HG03378 (cell line): ENCODE measurements at regions not wholly inside any gene's neighbourhood (a gene's known extent, or its start where the extent isn't known, plus 50 kb on each side); places are given as distances from the start of the nearest gene placed in this dataset.

Source experiments
- ATAC-seq: cut with Tn5 transposase; IDR thresholded peaks from one replicate; pipeline ENCODE4 v1.9.1; 2021; ENCODE audit warnings: mild to moderate bottlenecking, moderate library complexity; ENCODE audit not compliant: unreplicated experiment

DNA sequence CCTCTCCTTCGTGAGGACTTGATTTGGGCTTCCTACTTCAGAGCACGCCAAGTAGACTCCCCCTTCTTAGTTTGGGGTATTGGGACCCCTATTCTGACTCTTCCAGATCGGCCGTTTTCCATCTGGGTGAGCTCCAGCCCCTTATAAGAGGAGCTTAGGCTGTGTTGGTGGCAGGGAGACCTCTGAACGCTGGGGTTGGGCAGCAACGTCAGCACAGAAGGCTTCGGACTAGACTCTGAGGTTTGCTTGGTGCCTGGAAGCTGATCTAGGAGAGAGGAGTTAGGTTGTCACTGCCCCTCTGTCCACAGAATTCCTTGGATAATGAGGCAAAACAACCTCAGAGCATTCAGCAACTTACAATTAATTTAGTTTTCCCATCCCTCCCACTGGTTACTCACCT is 99.2 kb upstream of the RTL1 start:
- ATAC-seq = no peak

GRCh38 chr14:101004176-101004575 is 100.7 kb upstream of the RTL1 start:
- no peak for ATAC-seq

DNA sequence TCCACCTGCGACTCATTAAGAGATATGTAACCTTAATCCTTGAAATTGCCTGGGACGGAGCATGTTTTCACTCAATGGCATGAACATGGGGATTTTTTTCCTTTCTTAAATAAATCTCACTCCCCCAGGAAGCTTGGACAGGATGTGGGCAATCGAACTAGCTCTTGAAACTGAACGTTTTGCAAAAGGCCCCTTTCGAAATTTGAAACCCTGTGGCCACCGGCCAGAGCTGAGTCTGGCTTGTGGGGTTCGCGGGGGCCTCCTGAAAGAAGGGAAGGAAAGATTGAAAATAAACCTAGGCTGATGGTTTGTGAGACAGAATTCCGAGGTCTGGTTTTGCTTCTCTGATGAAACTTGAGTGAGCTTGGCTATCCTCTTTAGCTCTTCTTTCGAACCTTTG is 101.4 kb upstream of the RTL1 start:
- no peak for ATAC-seq

- no peak for ATAC-seq
Measured at GRCh38 chr14:101005447-101005846, 101.9 kb upstream of the RTL1 start.

- no peak for ATAC-seq
Measured at GRCh38 chr14:101006008-101006407, 102.5 kb upstream of the RTL1 start.

- ATAC-seq = no peak
Measured at GRCh38 chr14:101007004-101007614, 103.6 kb upstream of the RTL1 start.

DNA sequence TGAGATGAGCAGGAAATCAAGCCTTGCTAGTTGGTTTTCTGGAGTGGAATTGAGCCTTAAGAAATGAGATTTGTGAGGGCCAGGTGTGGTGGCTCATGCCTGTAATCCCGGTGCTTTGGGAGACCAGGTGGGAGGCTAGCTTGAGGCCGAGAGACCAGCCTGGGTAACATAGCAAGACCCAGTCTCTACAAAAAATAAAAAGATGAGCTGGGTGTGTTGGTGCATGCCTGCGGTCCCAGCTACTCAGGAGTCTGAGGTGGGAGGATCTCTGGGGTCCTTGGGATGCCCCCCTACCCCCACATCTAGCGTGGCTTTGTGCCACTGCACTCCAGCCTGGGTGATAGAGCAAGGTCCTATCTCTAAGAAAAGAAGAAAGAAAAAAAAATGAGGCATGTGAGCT is 104.2 kb upstream of the RTL1 start:
- no peak for ATAC-seq

GRCh38 chr14:101008196-101008595 is 104.7 kb upstream of the RTL1 start:
- ATAC-seq = no peak

GRCh38 chr14:101008631-101009336 is 105.3 kb upstream of the RTL1 start:
- no peak for ATAC-seq

DNA sequence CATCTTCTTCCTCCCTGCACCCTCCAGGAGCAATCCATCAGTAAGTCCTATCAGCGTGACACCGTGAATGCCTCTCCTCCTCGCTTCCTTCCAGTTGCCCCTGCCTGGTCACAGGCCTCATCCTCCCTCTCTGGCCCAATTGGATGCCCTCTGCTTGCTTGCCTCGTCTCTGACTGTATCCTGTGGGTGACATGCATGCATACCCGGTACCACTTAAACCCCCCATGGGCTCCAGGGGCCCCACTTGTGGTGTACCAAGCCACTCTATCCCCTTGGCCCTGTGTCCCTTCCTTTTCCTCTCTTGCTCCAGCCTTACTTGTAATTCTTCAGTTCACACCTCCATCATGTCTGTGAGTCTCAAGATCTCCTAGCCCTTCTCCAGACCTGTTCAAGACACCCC is 106.0 kb upstream of the RTL1 start:
- ATAC-seq = no peak

- ATAC-seq = no peak
Measured at GRCh38 chr14:101010293-101010692, 106.8 kb upstream of the RTL1 start.

DNA sequence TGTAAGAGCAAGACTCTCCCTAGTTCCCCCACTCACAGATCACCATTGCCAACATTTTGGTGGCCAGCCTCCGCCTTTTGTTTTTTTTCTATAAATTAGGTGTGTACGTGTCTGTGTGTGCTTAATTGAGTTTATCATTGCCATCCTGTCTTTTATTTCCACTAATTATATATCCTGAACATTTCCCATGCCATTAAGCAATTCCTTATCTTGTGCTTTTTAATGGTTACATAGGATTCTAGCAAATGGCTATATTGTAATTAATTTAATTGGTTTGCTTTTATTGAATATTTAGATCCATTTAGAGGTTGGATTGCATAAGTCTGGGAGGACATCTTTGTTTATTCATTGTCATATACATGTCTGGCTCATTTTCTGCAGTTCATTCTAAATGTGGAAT is 107.3 kb upstream of the RTL1 start:
- ATAC-seq = no peak

DNA sequence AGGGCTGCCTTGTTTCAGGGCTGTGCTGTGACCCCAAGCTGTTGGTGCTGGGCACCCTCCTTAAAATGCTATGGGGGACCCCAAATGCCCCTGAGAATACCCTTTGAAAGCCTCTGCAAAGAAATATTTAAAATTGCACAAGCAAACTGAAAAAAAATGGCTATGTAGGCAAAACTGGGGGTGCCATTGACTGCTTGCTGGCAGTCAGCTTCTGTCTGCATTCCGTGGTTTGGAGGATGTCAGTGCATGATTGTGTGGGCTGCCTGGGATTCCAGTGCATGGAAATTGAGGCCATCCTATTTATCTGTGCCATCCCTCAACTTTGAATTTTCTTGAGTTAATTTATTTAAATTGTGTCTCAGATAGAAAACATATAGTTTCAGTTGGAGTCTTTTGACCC is 113.7 kb upstream of the RTL1 start:
- ATAC-seq = no peak

GRCh38 chr14:101017806-101018560 is 114.5 kb upstream of the RTL1 start:
- no peak for ATAC-seq

GRCh38 chr14:101018561-101019290 is 115.2 kb upstream of the RTL1 start:
- no peak for ATAC-seq

DNA sequence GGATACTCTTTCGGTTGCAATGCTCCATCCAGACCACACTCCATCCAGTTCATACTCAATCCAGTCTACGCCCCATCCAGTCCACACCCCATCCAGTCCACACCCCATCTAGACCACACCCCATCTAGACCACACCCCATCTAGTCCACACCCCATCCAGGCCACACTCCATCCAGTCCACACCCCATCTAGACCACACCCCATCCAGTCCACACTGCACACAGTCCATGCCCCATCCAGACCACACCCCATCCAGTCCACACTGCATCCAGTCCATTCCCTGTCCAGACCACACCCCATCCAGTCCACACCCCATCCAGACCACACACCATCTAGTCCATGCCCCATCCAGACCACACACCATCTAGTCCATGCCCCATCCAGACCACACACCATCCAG is 116.0 kb upstream of the RTL1 start:
- ATAC-seq = no peak

GRCh38 chr14:101019990-101020710 is 116.6 kb upstream of the RTL1 start:
- no peak for ATAC-seq

DNA sequence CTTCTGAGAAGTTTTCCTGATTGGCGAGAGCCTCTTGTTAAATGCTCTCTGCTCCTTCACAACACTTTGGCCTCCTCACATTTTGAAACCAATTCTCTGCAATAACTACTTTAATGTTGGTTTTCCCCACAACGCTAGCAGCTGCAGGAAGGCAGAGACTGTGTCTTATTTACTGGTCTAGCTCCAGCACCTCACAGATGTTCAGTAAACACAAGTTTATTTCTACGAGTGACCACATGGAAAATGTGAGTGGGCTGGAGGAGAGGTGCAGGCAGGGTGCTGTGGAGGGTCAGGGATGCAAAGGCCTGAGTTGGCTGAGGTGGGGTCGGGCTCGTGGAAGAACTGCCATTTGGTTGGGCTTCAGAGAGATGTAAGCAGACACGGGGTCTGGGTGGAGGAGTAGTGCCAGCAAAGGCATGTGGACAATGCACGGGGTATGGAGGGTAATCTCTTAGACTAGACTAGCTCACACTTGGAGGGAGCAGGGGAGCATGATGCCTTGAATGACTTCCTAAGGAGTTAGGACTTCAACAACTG is 117.4 kb upstream of the RTL1 start:
- no peak for ATAC-seq

GRCh38 chr14:101022121-101022520 is 118.6 kb upstream of the RTL1 start:
- no peak for ATAC-seq

DNA sequence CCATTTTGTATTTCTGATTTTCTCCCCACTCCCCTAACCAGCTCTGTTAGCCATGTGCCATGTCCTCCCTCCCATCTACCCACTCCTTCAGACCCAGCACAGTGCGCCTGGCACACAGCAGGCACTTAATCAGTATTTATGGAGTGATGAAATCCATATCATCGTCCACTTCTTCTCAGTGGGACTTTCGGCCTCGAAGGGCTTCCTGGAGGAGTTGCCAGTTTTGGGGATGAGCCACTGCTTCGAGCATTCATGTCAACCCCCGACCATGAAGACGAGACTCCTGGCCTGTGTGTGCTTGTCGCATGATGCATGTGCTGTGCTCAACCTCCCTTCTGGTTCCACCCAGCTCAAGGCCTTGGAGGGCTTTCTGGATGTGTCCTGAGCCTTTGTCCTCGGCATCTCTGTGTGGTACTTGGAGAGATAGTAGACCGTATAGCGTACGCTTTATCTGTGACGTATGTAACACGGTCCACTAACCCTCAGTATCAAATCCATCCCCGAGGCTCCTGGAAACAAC is 119.5 kb upstream of the RTL1 start:
- no peak for ATAC-seq
